Suprapubic skin (tissue), 3 donors: ENCODE measurements at regions not wholly inside any gene's neighbourhood (a gene's known extent, or its start where the extent isn't known, plus 50 kb on each side); places are given as distances from the start of the nearest gene placed in this dataset.

Experiments
- CTCF ChIP-seq, 2 donors: fragments of 200-600 bp in 1 of 2; fragments of 450-650 bp in 1 of 2; sonication (generic) in 1 of 2; IDR thresholded peaks; one replicate each; pipeline ENCODE4 v1.5.1; 2016 to 2019; ENCODE audit warnings: antibody characterized with exemption in 2 of 2, mild to moderate bottlenecking in 1 of 2, moderate library complexity in 1 of 2
- POLR2A ChIP-seq, 2 donors: fragments of 450-650 bp; IDR thresholded peaks; one replicate each; pipeline ENCODE4 v1.6.1; 2017; ENCODE audit warnings: antibody characterized with exemption in 2 of 2, mild to moderate bottlenecking in 2 of 2, moderate library complexity in 2 of 2

- TF ChIP-seq CTCF (IDR thresholded peaks at IDR 0.05) (no peak), POLR2A (IDR thresholded peaks at IDR 0.05) (no peak)
Measured at GRCh38 chr4:81601358-81601694, 129.6 kb upstream of the RASGEF1B start.
